ENCODE measurements at regions not wholly inside any gene's neighbourhood (a gene's known extent, or its start where the extent isn't known, plus 50 kb on each side); places are given as distances from the start of the nearest gene placed in this dataset.
A peak's percentile ranks its signal among the peaks of the same experiment; 100 is the strongest.
"Not testable (repeated sequence)": the region's sequence is repeated elsewhere in the genome, so short reads cannot be mapped to it uniquely, and the experiment has no call there.

GRCh38 chr6:145096846-145097245, 638.5 kb downstream of the EPM2A start:
- Histone ChIP-seq H3K27me3 (no peaks in the 10 kb centered on the region), H3K27ac (no peak overlapping the region), H3K36me3 (no peaks in the 10 kb centered on the region), H3K9me3 (no peaks in the 10 kb centered on the region), H3K4me1 (no peaks in the 10 kb centered on the region), H3K4me3 (no peak overlapping the region)
- intact Hi-C loops (cut with DNase I; ENCODE audit: low total_unique reads) = no loop called here
- DNase-seq = peak in 1 of 2 donors; percentile 19
- TF ChIP-seq CTCF (IDR thresholded peaks at IDR 0.05) (no peak), POLR2A (IDR thresholded peaks at IDR 0.05) (no peak)

GRCh38 chr6:145098127-145098526, 637.2 kb downstream of the EPM2A start:
- H3K27ac ChIP-seq; H3K4me1 ChIP-seq; intact Hi-C loops (cut with DNase I; ENCODE audit: low total_unique reads); H3K9me3 ChIP-seq; DNase-seq; H3K36me3 ChIP-seq; H3K4me3 ChIP-seq; H3K27me3 ChIP-seq: not testable (repeated sequence)

GRCh38 chr6:145099713-145100112, 635.6 kb downstream of the EPM2A start:
- no peak for DNase-seq
- Histone ChIP-seq H3K4me1 (no peaks in the 10 kb centered on the region), H3K27me3 (no peaks in the 10 kb centered on the region), H3K9me3 (no peaks in the 10 kb centered on the region), H3K27ac (no peak overlapping the region), H3K4me3 (no peak overlapping the region), H3K36me3 (no peaks in the 10 kb centered on the region)
- intact Hi-C loops (cut with DNase I; ENCODE audit: low total_unique reads) = no loop called here
- TF ChIP-seq POLR2A (IDR thresholded peaks at IDR 0.05) = no peak
- TF ChIP-seq CTCF (IDR thresholded peaks at IDR 0.05) = no peak

- Histone ChIP-seq H3K9me3 (no peaks in the 10 kb centered on the region), H3K27me3 (no peaks in the 10 kb centered on the region), H3K36me3 (no peaks in the 10 kb centered on the region), H3K27ac (no peak overlapping the region), H3K4me1 (no peaks in the 10 kb centered on the region), H3K4me3 (no peak overlapping the region)
- intact Hi-C loops (cut with DNase I; ENCODE audit: low total_unique reads) = no loop called here
- no peak for DNase-seq
- no peak for TF ChIP-seq POLR2A (IDR thresholded peaks at IDR 0.05)
- no peak for TF ChIP-seq CTCF (IDR thresholded peaks at IDR 0.05)
These were observed 625.2 kb downstream of the EPM2A start for GRCh38 chr6:145110109-145110508.

GRCh38 chr6:145111407-145111806, 623.9 kb downstream of the EPM2A start:
- H3K27me3 ChIP-seq; intact Hi-C loops (cut with DNase I; ENCODE audit: low total_unique reads); H3K9me3 ChIP-seq; H3K4me3 ChIP-seq; H3K4me1 ChIP-seq; DNase-seq; H3K36me3 ChIP-seq; H3K27ac ChIP-seq: not testable (repeated sequence)

GRCh38 chr6:145112711-145113148, 622.6 kb downstream of the EPM2A start:
- TF ChIP-seq CTCF (IDR thresholded peaks at IDR 0.05) (no peak), POLR2A (IDR thresholded peaks at IDR 0.05) (no peak)
- no peaks in the 10 kb centered on the region for H3K4me1 ChIP-seq
- intact Hi-C loops (cut with DNase I; ENCODE audit: low total_unique reads) = no loop called here

More at GRCh38 chr6:145112711-145113148, 622.6 kb downstream of the EPM2A start:
- no peak overlapping the region for H3K27ac ChIP-seq
- H3K4me3 ChIP-seq = no peak overlapping the region
- no peak for DNase-seq
- no peaks in the 10 kb centered on the region for H3K9me3 ChIP-seq
- no peaks in the 10 kb centered on the region for H3K36me3 ChIP-seq
- no peaks in the 10 kb centered on the region for H3K27me3 ChIP-seq
